ENCODE measurements at regions not wholly inside any gene's neighbourhood (a gene's known extent, or its start where the extent isn't known, plus 50 kb on each side); places are given as distances from the start of the nearest gene placed in this dataset.
"Not testable (repeated sequence)": the region's sequence is repeated elsewhere in the genome, so short reads cannot be mapped to it uniquely, and the experiment has no call there.

GRCh38 chr10:28139138-28139537, 140.3 kb upstream of the ODAD2 start:
- no peak for DNase-seq (ENCODE audit: low read depth, low spot score)
- H3K27ac ChIP-seq: no peak overlapping the region

- no peak for DNase-seq (ENCODE audit: low read depth, low spot score)
- no peak overlapping the region for H3K27ac ChIP-seq
Observed at GRCh38 chr10:28137907-28138880, 139.3 kb upstream of the ODAD2 start.

GRCh38 chr10:28135258-28135657, 136.4 kb upstream of the ODAD2 start:
- no peak overlapping the region for H3K27ac ChIP-seq
- no peak for DNase-seq (ENCODE audit: low read depth, low spot score)

GRCh38 chr10:28130267-28130666, 131.4 kb upstream of the ODAD2 start:
- peak overlapping the region; percentile 58 for H3K27ac ChIP-seq
- no peak for DNase-seq (ENCODE audit: low read depth, low spot score)

- no peak for DNase-seq (ENCODE audit: low read depth, low spot score)
- no peak overlapping the region for H3K27ac ChIP-seq
Observed at GRCh38 chr10:28127881-28128280, 129.0 kb upstream of the ODAD2 start.

GRCh38 chr10:28125701-28126100, 126.8 kb upstream of the ODAD2 start:
- H3K27ac ChIP-seq: no peak overlapping the region
- DNase-seq (ENCODE audit: low read depth, low spot score): no peak

GRCh38 chr10:28120795-28121194, 121.9 kb upstream of the ODAD2 start:
- peak overlapping the region; percentile 59 for H3K27ac ChIP-seq
- DNase-seq (ENCODE audit: low read depth, low spot score): no peak

- no peak for DNase-seq (ENCODE audit: low read depth, low spot score)
- peak overlapping the region; percentile 59 for H3K27ac ChIP-seq
Observed at GRCh38 chr10:28120043-28120749, 121.3 kb upstream of the ODAD2 start.

- peak overlapping the region; percentile 59 for H3K27ac ChIP-seq
- DNase-seq (ENCODE audit: low read depth, low spot score): no peak
Observed at GRCh38 chr10:28118985-28119628, 120.2 kb upstream of the ODAD2 start.

GRCh38 chr10:28113202-28113601, 114.3 kb upstream of the ODAD2 start:
- no peak overlapping the region for H3K27ac ChIP-seq

GRCh38 chr10:28111712-28112111, 112.8 kb upstream of the ODAD2 start:
- DNase-seq (ENCODE audit: low read depth, low spot score): no peak
- H3K27ac ChIP-seq: no peak overlapping the region

More at GRCh38 chr10:28113202-28113601, 114.3 kb upstream of the ODAD2 start:
- no peak for DNase-seq (ENCODE audit: low read depth, low spot score)

- H3K27ac ChIP-seq: no peak overlapping the region
- no peak for DNase-seq (ENCODE audit: low read depth, low spot score)
Observed at GRCh38 chr10:28105561-28105960, 106.7 kb upstream of the ODAD2 start.

GRCh38 chr10:28097633-28098032, 98.8 kb upstream of the ODAD2 start:
- no peak for DNase-seq (ENCODE audit: low read depth, low spot score)
- H3K27ac ChIP-seq: no peak overlapping the region

- no peak for DNase-seq (ENCODE audit: low read depth, low spot score)
Observed at GRCh38 chr10:28095791-28096378, 97.0 kb upstream of the ODAD2 start.

GRCh38 chr10:28094121-28094520, 95.2 kb upstream of the ODAD2 start:
- no peak for DNase-seq (ENCODE audit: low read depth, low spot score)
- H3K27ac ChIP-seq: no peak overlapping the region

More at GRCh38 chr10:28095791-28096378, 97.0 kb upstream of the ODAD2 start:
- H3K27ac ChIP-seq: no peak overlapping the region

- H3K27ac ChIP-seq: no peak overlapping the region
- no peak for DNase-seq (ENCODE audit: low read depth, low spot score)
Observed at GRCh38 chr10:28091913-28092312, 93.0 kb upstream of the ODAD2 start.

- no peak for DNase-seq (ENCODE audit: low read depth, low spot score)
- H3K27ac ChIP-seq: no peak overlapping the region
Observed at GRCh38 chr10:28090506-28090905, 91.6 kb upstream of the ODAD2 start.

- no peak for DNase-seq (ENCODE audit: low read depth, low spot score)
- peak overlapping the region; percentile 69 for H3K27ac ChIP-seq
Observed at GRCh38 chr10:28089467-28089866, 90.6 kb upstream of the ODAD2 start.

- no peak for DNase-seq (ENCODE audit: low read depth, low spot score)
- peak overlapping the region; percentile 69 for H3K27ac ChIP-seq
Observed at GRCh38 chr10:28087661-28088351, 88.9 kb upstream of the ODAD2 start.

- H3K27ac ChIP-seq: not testable (repeated sequence)
Observed at GRCh38 chr10:28085760-28086159, 86.9 kb upstream of the ODAD2 start.

More at GRCh38 chr10:28085760-28086159, 86.9 kb upstream of the ODAD2 start:
- not testable (repeated sequence) for DNase-seq (ENCODE audit: low read depth, low spot score)

Data from epithelial cell of prostate (primary cell).